Dendritic cell treated with granulocyte-macrophage colony-stimulating factor and Interleukin-4, amounts not matched to agents 40 ng/mL and 50 ng/mL, for 4 days (primary cell): ENCODE measurements at regions not wholly inside any gene's neighbourhood (a gene's known extent, or its start where the extent isn't known, plus 50 kb on each side); places are given as distances from the start of the nearest gene placed in this dataset.

ENCODE experiments used
- H3K27ac Mint-ChIP-seq: one replicate; pipeline ENCODE4 v1.8.0; 2022; ENCODE audit warnings: mild to moderate bottlenecking, mixed read lengths
- H3K27me3 Mint-ChIP-seq: one replicate; pipeline ENCODE4 v1.8.0; 2022; ENCODE audit warnings: mild to moderate bottlenecking, mixed read lengths
- H3K36me3 Mint-ChIP-seq: one replicate; pipeline ENCODE4 v1.8.0; 2022; ENCODE audit warnings: low read depth, mixed read lengths
- H3K4me1 Mint-ChIP-seq: one replicate; pipeline ENCODE4 v1.8.0; 2022; ENCODE audit warnings: low read depth, mixed read lengths
- H3K4me3 Mint-ChIP-seq: one replicate; pipeline ENCODE4 v1.8.0; 2022; ENCODE audit warnings: mild to moderate bottlenecking, moderate library complexity, mixed read lengths
- H3K9me3 Mint-ChIP-seq: one replicate; pipeline ENCODE4 v1.8.0; 2022; ENCODE audit warnings: mixed read lengths
- intact Hi-C: fragments of 100-400 bp; cut with micrococcal nuclease; formaldehyde crosslinking; loops from one replicate; pipeline ENCODE4 v1.15.0; 2022

GRCh38 chr6:126738146-126738545 lies 380.3 kb upstream of the RSPO3 start:
- Mint-ChIP-seq H3K4me3 (no peak overlapping the region), H3K27ac (no peak overlapping the region), H3K9me3 (no peaks in the 10 kb centered on the region), H3K27me3 (no peaks in the 10 kb centered on the region), H3K4me1 (no peaks in the 10 kb centered on the region), H3K36me3 (no peaks in the 10 kb centered on the region)
- intact Hi-C loops = no loop called here

GRCh38 chr6:126738641-126739040 lies 379.8 kb upstream of the RSPO3 start:
- no peaks in the 10 kb centered on the region for H3K27me3 Mint-ChIP-seq
- no peak overlapping the region for H3K27ac Mint-ChIP-seq
- H3K36me3 Mint-ChIP-seq = no peaks in the 10 kb centered on the region
- intact Hi-C loops = no loop called here
- H3K9me3 Mint-ChIP-seq = no peaks in the 10 kb centered on the region
- no peaks in the 10 kb centered on the region for H3K4me1 Mint-ChIP-seq
- no peak overlapping the region for H3K4me3 Mint-ChIP-seq

- Mint-ChIP-seq H3K27ac (no peak overlapping the region), H3K36me3 (no peaks in the 10 kb centered on the region), H3K4me3 (no peak overlapping the region), H3K4me1 (no peaks in the 10 kb centered on the region), H3K9me3 (no peaks in the 10 kb centered on the region), H3K27me3 (no peaks in the 10 kb centered on the region)
- intact Hi-C loops = no loop called here
These were observed 375.4 kb upstream of the RSPO3 start for GRCh38 chr6:126743076-126743475.

- no peak overlapping the region for H3K4me3 Mint-ChIP-seq
- no peaks in the 10 kb centered on the region for H3K4me1 Mint-ChIP-seq
- H3K27me3 Mint-ChIP-seq = no peaks in the 10 kb centered on the region
- no peaks in the 10 kb centered on the region for H3K36me3 Mint-ChIP-seq
- H3K9me3 Mint-ChIP-seq = peaks cover 23% of the 10 kb centered on the region
- intact Hi-C loops = no loop called here
- H3K27ac Mint-ChIP-seq = no peak overlapping the region
These were observed 370.5 kb upstream of the RSPO3 start for GRCh38 chr6:126747728-126748540.

GRCh38 chr6:126753606-126754005 lies 364.9 kb upstream of the RSPO3 start:
- Mint-ChIP-seq H3K36me3 (no peaks in the 10 kb centered on the region), H3K27me3 (no peaks in the 10 kb centered on the region), H3K9me3 (peaks cover 48% of the 10 kb centered on the region), H3K4me3 (no peak overlapping the region), H3K4me1 (no peaks in the 10 kb centered on the region), H3K27ac (no peak overlapping the region)
- intact Hi-C loops = no loop called here

- Mint-ChIP-seq H3K27me3 (no peaks in the 10 kb centered on the region), H3K27ac (no peak overlapping the region), H3K36me3 (no peaks in the 10 kb centered on the region), H3K9me3 (peaks cover 12% of the 10 kb centered on the region), H3K4me3 (no peak overlapping the region), H3K4me1 (no peaks in the 10 kb centered on the region)
- intact Hi-C loops = no loop called here
These were observed 356.6 kb upstream of the RSPO3 start for GRCh38 chr6:126761854-126762253.

- no peak overlapping the region for H3K4me3 Mint-ChIP-seq
- H3K9me3 Mint-ChIP-seq = no peaks in the 10 kb centered on the region
- no peak overlapping the region for H3K27ac Mint-ChIP-seq
- H3K27me3 Mint-ChIP-seq = no peaks in the 10 kb centered on the region
- H3K36me3 Mint-ChIP-seq = no peaks in the 10 kb centered on the region
- H3K4me1 Mint-ChIP-seq = no peaks in the 10 kb centered on the region
- intact Hi-C loops = no loop called here
These were observed 354.4 kb upstream of the RSPO3 start for GRCh38 chr6:126764104-126764503.

- intact Hi-C loops = no loop called here
These were observed 353.8 kb upstream of the RSPO3 start for GRCh38 chr6:126764671-126765070.

GRCh38 chr6:126766820-126767219 lies 351.7 kb upstream of the RSPO3 start:
- intact Hi-C loops = no loop called here
- Mint-ChIP-seq H3K4me3 (no peak overlapping the region), H3K27ac (no peak overlapping the region), H3K4me1 (no peaks in the 10 kb centered on the region), H3K27me3 (no peaks in the 10 kb centered on the region), H3K9me3 (no peaks in the 10 kb centered on the region), H3K36me3 (no peaks in the 10 kb centered on the region)

More at GRCh38 chr6:126764671-126765070, 353.8 kb upstream of the RSPO3 start:
- Mint-ChIP-seq H3K36me3 (no peaks in the 10 kb centered on the region), H3K27ac (no peak overlapping the region), H3K4me3 (no peak overlapping the region), H3K4me1 (no peaks in the 10 kb centered on the region), H3K9me3 (no peaks in the 10 kb centered on the region), H3K27me3 (no peaks in the 10 kb centered on the region)

GRCh38 chr6:126767711-126768110 lies 350.8 kb upstream of the RSPO3 start:
- Mint-ChIP-seq H3K4me1 (no peaks in the 10 kb centered on the region), H3K9me3 (no peaks in the 10 kb centered on the region), H3K4me3 (no peak overlapping the region), H3K27ac (no peak overlapping the region), H3K27me3 (no peaks in the 10 kb centered on the region), H3K36me3 (no peaks in the 10 kb centered on the region)
- intact Hi-C loops = no loop called here

- no peaks in the 10 kb centered on the region for H3K36me3 Mint-ChIP-seq
- peaks cover 3% of the 10 kb centered on the region for H3K27me3 Mint-ChIP-seq
These were observed 348.3 kb upstream of the RSPO3 start for GRCh38 chr6:126770176-126770575.

GRCh38 chr6:126773112-126773805 lies 345.2 kb upstream of the RSPO3 start:
- H3K36me3 Mint-ChIP-seq = no peaks in the 10 kb centered on the region
- H3K27ac Mint-ChIP-seq = no peak overlapping the region

More at GRCh38 chr6:126770176-126770575, 348.3 kb upstream of the RSPO3 start:
- Mint-ChIP-seq H3K4me3 (no peak overlapping the region), H3K4me1 (no peaks in the 10 kb centered on the region), H3K27ac (no peak overlapping the region), H3K9me3 (no peaks in the 10 kb centered on the region)
- intact Hi-C loops = no loop called here

GRCh38 chr6:126779331-126779730 lies 339.1 kb upstream of the RSPO3 start:
- intact Hi-C loops = no loop called here
- Mint-ChIP-seq H3K9me3 (no peaks in the 10 kb centered on the region), H3K36me3 (no peaks in the 10 kb centered on the region), H3K4me1 (no peaks in the 10 kb centered on the region), H3K27ac (no peak overlapping the region), H3K4me3 (no peak overlapping the region), H3K27me3 (no peaks in the 10 kb centered on the region)

More at GRCh38 chr6:126773112-126773805, 345.2 kb upstream of the RSPO3 start:
- H3K27me3 Mint-ChIP-seq = peaks cover 3% of the 10 kb centered on the region
- H3K9me3 Mint-ChIP-seq = no peaks in the 10 kb centered on the region
- no peaks in the 10 kb centered on the region for H3K4me1 Mint-ChIP-seq
- intact Hi-C loops = no loop called here
- H3K4me3 Mint-ChIP-seq = no peak overlapping the region

GRCh38 chr6:126781582-126781981 lies 336.9 kb upstream of the RSPO3 start:
- intact Hi-C loops = no loop called here
- Mint-ChIP-seq H3K27me3 (no peaks in the 10 kb centered on the region), H3K36me3 (no peaks in the 10 kb centered on the region), H3K9me3 (no peaks in the 10 kb centered on the region), H3K4me3 (no peak overlapping the region), H3K27ac (no peak overlapping the region), H3K4me1 (no peaks in the 10 kb centered on the region)
